HFF-Myc (cell line): ENCODE measurements at regions not wholly inside any gene's neighbourhood (a gene's known extent, or its start where the extent isn't known, plus 50 kb on each side); places are given as distances from the start of the nearest gene placed in this dataset.

ENCODE experiments used
- DNase-seq: peaks from one replicate; pipeline ENCODE4 v3.0.0-alpha.2; 2011; ENCODE audit warnings: low read depth; ENCODE audit errors: extremely low read depth
- H3K4me3 ChIP-seq: replicated peaks from 2 replicates; pipeline ENCODE4 v1.5.1; 2011; ENCODE audit warnings: low read depth, mild to moderate bottlenecking, control low read depth, low read length
- CTCF ChIP-seq: IDR thresholded peaks from 2 replicates; pipeline ENCODE4 v1.5.1; 2012; ENCODE audit warnings: mild to moderate bottlenecking, low read depth, low read length, control low read depth; ENCODE audit errors: missing control alignments

DNA sequence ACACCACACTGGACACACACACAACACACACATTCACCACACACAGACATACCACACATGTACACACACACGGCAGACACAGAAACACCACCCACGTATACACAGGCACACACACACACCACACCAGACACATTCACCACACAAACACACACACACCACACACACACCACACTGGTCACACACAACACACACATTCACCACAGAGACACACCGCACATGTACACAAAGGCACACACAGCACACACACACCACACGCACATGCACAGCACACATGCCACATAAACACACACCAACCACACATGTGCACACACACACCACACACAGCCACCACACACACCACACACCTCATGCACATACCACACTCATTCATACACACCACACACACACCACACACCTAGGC, 84.2 kb upstream of the PRR5 start:
- H3K4me3 ChIP-seq: no peak overlapping the region
- no peak for DNase-seq
- no peak for TF ChIP-seq CTCF

DNA sequence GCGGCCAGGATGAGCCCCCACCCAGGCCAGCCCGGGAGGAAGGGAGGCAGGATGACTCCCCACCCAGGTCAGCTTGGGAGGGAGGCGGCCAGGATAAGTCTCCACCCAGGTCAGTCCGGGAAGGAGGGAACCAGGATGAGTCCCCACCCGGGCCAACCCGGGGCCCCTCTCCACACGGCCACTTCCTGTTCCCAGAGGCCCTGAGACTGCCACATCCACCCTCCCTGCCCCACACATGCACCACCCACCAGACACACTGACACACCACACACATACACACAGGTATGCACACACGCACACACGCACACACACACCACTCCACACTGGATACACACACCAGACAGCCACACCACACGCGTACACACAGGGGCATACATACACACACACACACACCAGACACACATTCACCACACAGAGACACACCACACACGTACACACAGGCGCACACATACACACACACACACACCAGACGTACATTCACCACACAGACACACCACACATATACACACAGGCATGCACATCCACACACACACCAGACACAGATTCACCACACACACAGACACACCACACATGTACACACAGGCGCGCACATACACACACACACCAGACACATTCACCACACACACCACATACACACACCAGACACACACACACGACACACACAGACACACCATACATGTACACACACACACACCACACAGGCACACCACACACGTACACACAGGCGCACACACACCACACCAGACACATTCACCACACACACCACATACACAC, 84.9 kb upstream of the PRR5 start:
- no peak for DNase-seq
- TF ChIP-seq CTCF: no peak
- H3K4me3 ChIP-seq: no peak overlapping the region

DNA sequence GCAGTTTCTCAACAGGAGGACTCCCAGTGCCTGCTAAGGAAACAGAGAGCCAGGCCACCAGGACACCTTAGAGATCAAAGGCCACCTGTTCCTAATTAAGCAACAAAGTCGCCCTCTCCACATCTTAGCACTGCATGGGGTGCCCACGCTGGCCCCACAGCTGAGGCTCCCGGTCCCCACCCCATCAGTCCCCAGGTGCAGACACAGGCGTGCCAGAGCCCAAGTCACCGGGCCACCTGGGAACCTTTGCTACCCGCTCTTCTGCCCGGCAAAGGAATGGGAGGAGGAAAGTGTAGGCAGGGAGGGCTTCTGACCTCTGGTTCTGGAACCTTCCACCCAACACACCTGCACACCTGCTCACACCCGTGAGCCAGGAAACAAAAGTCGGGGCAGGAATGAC, 85.5 kb upstream of the PRR5 start:
- no peak for DNase-seq
- H3K4me3 ChIP-seq: no peak overlapping the region
- TF ChIP-seq CTCF: no peak

GRCh38 chr22:44615602-44616180, 86.3 kb upstream of the PRR5 start:
- TF ChIP-seq CTCF: no peak
- H3K4me3 ChIP-seq: no peak overlapping the region
- DNase-seq: no peak

GRCh38 chr22:44615146-44615545, 86.9 kb upstream of the PRR5 start:
- H3K4me3 ChIP-seq: no peak overlapping the region
- DNase-seq: no peak
- no peak for TF ChIP-seq CTCF

- DNase-seq: no peak
- no peak for TF ChIP-seq CTCF
- H3K4me3 ChIP-seq: no peak overlapping the region
Observed at GRCh38 chr22:44613196-44613595, 88.8 kb upstream of the PRR5 start.
